HG02981 (cell line): ENCODE measurements at regions not wholly inside any gene's neighbourhood (a gene's known extent, or its start where the extent isn't known, plus 50 kb on each side); places are given as distances from the start of the nearest gene placed in this dataset.

Experiments
- ATAC-seq: cut with Tn5 transposase; IDR thresholded peaks from one replicate; pipeline ENCODE4 v1.9.1; 2021; ENCODE audit warnings: mild to moderate bottlenecking, moderate library complexity; ENCODE audit not compliant: unreplicated experiment

DNA sequence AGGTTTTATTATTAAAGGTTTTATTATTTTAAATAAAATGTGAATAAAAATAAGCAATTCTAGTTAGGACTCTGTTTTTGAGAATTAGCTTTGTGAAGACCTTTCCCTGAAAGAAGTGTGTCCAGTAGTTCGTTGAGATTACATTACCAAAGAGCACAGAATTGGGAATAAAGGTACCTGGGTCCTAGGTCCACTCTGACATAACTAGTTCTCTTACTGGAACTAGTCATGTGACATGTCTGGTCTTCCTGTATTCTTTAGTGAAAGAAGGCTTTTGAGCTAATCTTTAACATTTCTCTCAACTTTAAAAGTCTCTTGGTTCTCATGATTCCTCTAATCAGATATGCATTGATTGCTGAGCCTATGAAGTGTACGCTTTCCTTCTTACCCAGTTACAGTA lies 292.0 kb upstream of the SMIM31 start:
- ATAC-seq, result no peak

DNA sequence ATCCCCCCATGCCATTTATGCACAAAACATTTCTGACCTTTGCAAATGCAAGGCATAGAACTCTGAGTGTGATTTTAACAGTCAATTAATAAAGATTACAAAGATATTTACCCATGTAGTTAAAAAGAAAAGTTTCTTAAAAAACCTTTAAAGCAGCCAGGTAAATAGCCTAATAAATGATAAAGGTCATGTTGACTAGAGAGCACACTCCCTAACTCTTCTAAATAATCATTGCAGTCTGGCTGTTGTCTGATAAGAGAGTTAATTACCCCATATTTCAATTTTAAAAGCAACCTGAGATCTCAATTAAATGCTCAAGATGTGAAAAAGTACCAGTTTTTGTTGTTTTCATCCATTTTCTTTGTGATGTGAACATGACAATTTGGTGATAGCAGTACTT lies 291.5 kb upstream of the SMIM31 start:
- no peak for ATAC-seq

DNA sequence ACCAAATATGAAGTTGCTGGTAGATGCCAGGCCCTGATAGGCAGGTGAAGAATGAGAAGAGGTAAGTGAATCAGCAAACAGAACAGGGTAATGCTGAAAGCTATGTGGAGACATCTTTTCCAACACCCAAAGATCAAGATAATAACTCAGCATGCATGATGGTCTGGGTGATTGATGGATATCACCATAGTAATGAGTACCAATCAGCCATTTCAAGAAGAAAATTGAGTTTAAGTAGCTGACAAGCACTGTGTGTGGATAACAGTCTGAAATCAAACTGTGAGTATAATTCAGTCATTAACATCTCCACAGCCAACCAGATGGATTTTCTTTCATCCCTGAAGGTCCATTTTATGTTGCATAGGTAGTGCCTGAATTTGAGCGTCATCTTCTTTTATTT lies 289.6 kb upstream of the SMIM31 start:
- ATAC-seq, result no peak

DNA sequence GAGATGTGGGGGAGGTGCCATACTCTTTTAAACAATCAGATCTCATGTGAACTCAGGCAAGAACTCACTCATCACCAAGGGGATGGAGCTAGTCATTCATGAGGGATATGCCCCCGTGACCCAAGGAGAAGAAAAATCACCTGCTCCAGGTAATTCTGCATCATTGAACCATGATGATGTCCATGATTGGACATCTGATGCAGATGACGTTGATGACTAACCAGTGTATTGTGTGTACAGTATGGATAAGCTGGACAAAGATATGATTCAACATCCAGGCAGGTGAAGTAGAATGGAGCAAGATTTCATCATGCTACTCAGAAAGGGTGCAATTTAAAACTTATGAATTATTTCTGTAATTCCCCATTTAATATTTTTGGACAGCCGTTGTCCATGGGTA lies 286.4 kb upstream of the SMIM31 start:
- no peak for ATAC-seq

- ATAC-seq, result no peak
Measured at GRCh38 chr4:164481306-164482091, 272.4 kb upstream of the SMIM31 start.

GRCh38 chr4:164482092-164482404 lies 271.9 kb upstream of the SMIM31 start:
- ATAC-seq, result no peak

- no peak for ATAC-seq
Measured at GRCh38 chr4:164482758-164483157, 271.2 kb upstream of the SMIM31 start.

GRCh38 chr4:164483711-164484110 lies 270.2 kb upstream of the SMIM31 start:
- no peak for ATAC-seq

DNA sequence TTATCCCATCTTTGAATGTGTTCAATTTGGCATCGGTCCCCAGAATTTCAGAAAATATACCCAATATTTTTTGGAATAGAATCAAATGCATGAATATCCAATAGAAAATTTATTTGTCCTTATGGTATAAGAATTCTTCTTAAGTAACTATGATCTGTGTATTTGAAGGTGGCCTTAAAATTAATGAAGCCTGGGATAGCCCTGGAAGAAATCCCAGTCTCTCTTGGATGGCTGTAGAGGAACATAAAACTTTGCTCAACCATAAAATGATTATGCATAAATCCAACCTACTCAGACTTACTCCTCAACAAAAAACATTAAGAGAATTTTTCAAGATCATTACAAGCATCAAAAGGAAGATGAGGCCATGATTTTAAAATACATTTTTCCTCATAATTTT lies 269.4 kb upstream of the SMIM31 start:
- ATAC-seq, result no peak

DNA sequence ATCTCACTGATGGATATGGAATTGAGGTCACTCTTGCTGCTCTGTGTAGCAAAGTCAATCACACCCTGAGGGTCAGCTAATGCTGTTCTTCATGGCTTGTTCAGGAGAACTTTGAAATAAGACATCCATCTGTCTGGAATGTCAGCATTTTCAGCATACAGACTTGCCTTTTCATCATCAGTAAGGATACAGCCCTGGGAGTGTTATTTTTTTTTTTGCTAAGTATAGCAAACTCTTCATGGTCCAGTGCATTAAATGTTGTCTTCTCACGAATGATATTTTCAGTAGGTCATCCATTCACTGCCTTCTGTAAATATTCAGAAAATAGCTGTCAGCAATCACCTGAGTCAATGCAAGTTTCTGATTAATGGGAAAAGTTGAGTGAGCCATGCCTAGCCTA lies 268.8 kb upstream of the SMIM31 start:
- no peak for ATAC-seq

DNA sequence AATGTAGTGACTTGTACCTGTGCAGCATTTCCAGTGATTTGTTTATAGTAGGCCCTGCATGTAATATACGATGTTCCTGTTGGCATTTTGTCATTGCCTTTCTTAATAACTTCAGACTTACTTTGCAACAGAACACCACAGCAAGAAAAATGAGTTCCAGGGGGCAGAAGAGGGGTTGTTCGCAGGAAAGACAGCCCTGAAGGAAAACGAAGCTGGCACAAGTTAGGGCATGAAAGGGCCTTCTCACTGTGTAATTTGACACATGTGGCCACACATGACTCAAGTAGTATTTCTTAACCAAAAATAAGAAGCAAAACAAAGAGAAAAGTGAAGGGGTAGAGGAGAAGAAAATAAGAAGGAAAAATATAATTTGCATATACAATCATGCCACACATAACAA lies 265.8 kb upstream of the SMIM31 start:
- no peak for ATAC-seq

GRCh38 chr4:164501074-164501473 lies 252.9 kb upstream of the SMIM31 start:
- ATAC-seq, result no peak

GRCh38 chr4:164503874-164504273 lies 250.1 kb upstream of the SMIM31 start:
- ATAC-seq, result no peak

- no peak for ATAC-seq
Measured at GRCh38 chr4:164508097-164508496, 245.8 kb upstream of the SMIM31 start.

DNA sequence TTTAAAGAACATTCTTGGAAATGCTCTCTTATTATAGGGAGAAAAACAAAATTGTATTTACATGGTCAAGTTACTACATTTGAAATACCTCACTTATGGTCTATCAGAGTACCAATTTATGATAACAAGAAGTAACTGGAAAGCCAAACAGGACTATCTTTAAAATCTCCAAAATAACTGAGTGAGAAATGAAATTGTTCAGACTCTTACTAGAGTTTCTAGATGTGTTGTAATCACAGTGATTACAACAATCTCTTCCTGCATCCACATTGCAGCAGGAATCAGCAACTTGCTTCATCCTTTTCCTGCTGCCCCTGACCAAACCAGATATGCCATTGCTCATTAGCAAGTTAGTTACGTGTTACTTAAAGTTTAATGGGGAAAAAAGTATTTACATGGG lies 245.2 kb upstream of the SMIM31 start:
- no peak for ATAC-seq

DNA sequence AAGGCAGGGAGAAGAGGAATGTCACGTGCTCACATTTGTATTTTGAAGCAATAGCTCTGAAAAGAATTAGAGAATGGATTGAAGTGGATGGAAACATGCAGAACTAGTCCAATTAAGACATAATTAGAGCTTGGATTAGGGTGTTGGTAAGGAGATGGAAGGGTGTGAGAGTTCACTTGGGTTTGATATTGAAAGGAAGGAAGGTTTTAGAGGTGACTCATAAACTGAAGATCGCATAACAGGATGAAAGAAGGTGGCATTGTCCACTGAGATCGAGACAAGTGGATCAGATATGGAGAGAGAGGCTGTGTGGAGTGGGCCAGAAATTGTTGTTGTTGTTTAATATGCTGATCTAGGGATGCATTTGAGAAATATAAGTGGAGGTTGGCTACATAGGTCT lies 244.0 kb upstream of the SMIM31 start:
- ATAC-seq, result no peak

- no peak for ATAC-seq
Measured at GRCh38 chr4:164512124-164512523, 241.8 kb upstream of the SMIM31 start.

DNA sequence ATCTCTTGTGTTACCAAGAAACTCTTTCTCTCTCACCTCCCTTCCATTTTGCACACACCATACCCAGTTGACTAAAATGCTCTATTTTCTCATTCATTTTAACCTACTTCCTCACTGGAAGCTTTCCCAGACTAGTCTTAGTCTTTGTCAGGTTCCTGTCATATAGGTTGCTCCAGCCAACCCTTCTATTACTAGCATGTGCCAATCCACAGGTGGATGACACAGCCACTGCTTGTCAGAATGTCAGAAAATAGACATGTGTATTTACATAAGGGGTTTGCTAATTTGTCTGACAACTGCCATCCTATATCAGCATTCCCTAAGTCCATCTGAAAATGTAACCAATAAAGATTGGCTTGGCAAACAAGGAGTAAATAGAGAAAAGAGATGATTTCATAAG lies 239.2 kb upstream of the SMIM31 start:
- ATAC-seq, result no peak

- ATAC-seq, result no peak
Measured at GRCh38 chr4:164524789-164525188, 229.1 kb upstream of the SMIM31 start.

DNA sequence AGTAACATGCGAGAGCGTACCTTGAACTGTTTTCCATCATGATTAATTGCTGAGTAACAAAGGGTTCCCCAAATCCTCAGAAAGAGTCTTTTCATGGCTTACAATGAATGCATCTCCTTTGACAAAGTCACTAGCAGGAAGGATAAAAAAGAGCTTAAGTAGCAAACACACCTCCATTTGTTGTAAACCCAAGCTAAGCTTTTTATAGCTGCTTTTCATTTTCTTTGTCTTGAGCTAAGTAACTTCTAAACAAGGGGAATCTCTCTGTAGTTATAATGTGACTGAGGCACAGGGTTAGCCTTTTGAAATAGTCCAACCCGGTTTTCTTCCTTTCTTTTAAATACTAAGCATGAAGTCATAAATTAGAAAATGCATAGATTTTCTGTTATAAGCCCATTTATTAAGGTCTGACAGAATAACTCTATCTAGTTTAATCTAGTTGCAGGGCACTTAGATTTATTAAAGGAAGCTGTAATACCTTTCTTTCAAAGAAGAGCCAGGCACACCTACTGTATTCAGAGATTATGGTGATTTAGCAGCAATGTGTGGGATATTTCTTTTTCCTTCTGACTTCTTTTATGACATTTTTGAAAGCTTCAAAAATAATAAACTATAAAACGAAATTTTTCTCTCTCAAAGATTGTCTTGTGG lies 226.9 kb upstream of the SMIM31 start:
- ATAC-seq, result no peak

DNA sequence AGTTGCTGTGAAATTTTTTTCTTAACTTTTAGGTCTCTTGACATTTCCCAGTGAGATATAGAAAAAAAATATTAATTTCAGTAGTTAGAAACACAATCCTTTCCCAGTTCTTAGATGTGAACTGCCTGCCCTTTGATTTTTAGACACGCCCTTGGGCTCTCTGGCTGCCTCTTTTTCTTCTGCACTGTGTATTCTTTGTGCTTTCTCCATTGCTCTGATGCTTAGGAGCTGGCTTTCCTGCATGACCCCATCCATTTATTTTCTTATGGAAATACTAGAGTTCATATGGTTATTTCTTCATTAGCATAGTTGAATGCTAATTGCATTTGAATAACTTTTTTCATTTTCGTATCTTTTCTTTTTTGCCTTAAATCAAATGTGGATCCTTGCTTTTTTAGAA lies 224.9 kb upstream of the SMIM31 start:
- no peak for ATAC-seq

DNA sequence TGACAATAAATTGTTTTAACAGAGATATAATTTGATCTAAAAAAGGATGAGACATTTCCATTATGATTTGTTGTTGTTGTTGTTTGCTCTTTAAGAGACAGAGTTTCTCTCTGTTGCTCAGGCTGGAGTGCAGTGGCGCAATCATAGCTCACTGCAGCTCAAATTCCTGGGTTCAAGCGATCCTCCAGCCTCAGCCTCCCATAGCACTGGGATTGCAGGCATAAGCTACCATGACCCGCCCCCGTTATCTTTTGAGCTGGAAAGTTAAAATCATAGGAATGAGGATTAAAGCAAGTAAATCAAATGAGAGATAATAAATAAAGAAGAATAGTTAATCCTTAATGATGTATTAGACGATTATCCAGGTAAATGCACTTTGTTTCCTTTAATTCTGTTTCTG lies 224.4 kb upstream of the SMIM31 start:
- no peak for ATAC-seq

DNA sequence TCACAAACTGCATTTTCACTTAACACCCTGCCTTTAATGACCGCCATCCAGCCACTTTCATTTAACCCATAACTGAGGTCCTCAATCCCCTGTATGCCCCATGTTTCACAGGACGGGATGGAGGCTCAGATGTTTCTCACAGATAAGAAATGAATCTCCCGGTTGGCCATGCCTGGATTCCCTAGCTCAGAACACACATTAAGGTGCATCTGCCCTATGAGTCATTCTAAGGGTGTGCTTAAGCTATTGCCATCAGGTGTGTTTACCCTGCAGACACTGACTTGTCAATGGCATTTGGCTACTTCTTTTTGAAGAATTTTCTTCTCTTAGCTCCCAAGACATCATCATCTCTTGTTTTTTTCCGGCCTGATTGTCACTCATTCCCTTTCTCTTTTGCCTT lies 222.6 kb upstream of the SMIM31 start:
- no peak for ATAC-seq
